Liver (tissue), 8 donors: ENCODE measurements at regions not wholly inside any gene's neighbourhood (a gene's known extent, or its start where the extent isn't known, plus 50 kb on each side); places are given as distances from the start of the nearest gene placed in this dataset.

Experiments
- DNase-seq: peaks from one replicate; pipeline ENCODE4 v3.0.0-alpha.2; 2017; ENCODE audit warnings: low spot score
- H3K27ac ChIP-seq, 2 donors: one replicate each; pipeline ENCODE4 v1.7.0; 2013; ENCODE audit warnings: inconsistent platforms in 2 of 2, low read length in 2 of 2, control low read depth in 1 of 2, low read depth in 1 of 2, mild to moderate bottlenecking in 1 of 2
- H3K27me3 ChIP-seq, 4 donors: one replicate each; pipeline versions ENCODE4 v1.6.1 to v1.7.0; 2013; ENCODE audit warnings: low read length in 3 of 4, inconsistent platforms in 1 of 4, mild to moderate bottlenecking in 1 of 4, moderate library complexity in 1 of 4; ENCODE audit not compliant: control insufficient read depth in 4 of 4, insufficient read depth in 4 of 4
- H3K36me3 ChIP-seq, 4 donors: one replicate each; pipeline versions ENCODE4 v1.6.1 to v1.7.0; 2013; ENCODE audit warnings: low read length in 3 of 4, mild to moderate bottlenecking in 3 of 4, low read depth in 1 of 4, moderate library complexity in 1 of 4; ENCODE audit not compliant: control insufficient read depth in 4 of 4, insufficient read depth in 3 of 4
- H3K4me1 ChIP-seq, 4 donors: one replicate each; pipeline versions ENCODE4 v1.6.1 to v1.7.0; 2013; ENCODE audit warnings: low read length in 3 of 4, mild to moderate bottlenecking in 3 of 4, moderate library complexity in 1 of 4; ENCODE audit not compliant: control insufficient read depth in 4 of 4, insufficient read depth in 4 of 4
- H3K4me3 ChIP-seq, 3 donors: one replicate each; pipeline versions ENCODE4 v1.6.1 to v1.7.0; 2013; ENCODE audit warnings: low read length in 3 of 3, control low read depth in 1 of 3, low read depth in 1 of 3, mild to moderate bottlenecking in 1 of 3
- H3K9ac ChIP-seq, 2 donors: one replicate each; pipeline ENCODE4 v1.7.0; 2013; ENCODE audit warnings: low read length in 2 of 2, mild to moderate bottlenecking in 2 of 2, moderate library complexity in 2 of 2, control low read depth in 1 of 2, low read depth in 1 of 2
- H3K9me3 ChIP-seq, 4 donors: one replicate each; pipeline versions ENCODE4 v1.6.1 to v1.7.0; 2013; ENCODE audit warnings: low read length in 3 of 4; ENCODE audit not compliant: control insufficient read depth in 4 of 4
- EGR1 ChIP-seq, 2 donors: IDR thresholded peaks; 2 replicates each; pipeline ENCODE4 v1.6.1; 2016 to 2018; ENCODE audit warnings: antibody characterized with exemption in 2 of 2, low read depth in 2 of 2
- FOXA1 ChIP-seq: IDR thresholded peaks from 2 replicates; pipeline ENCODE4 v1.6.1; 2016; ENCODE audit warnings: antibody characterized with exemption
- HNF4A ChIP-seq, 2 donors: conservative IDR thresholded peaks; 2 replicates each; pipeline ENCODE4 v1.6.1; 2016; ENCODE audit warnings: antibody characterized with exemption in 2 of 2, mild to moderate bottlenecking in 2 of 2
- HNF4G ChIP-seq: IDR thresholded peaks from 2 replicates; pipeline ENCODE4 v1.6.1; 2016; ENCODE audit warnings: antibody characterized with exemption
- NR2F2 ChIP-seq: IDR thresholded peaks from 2 replicates; pipeline ENCODE4 v1.6.1; 2016; ENCODE audit warnings: antibody characterized with exemption
- RAD21 ChIP-seq, 2 donors: IDR thresholded peaks; 2 replicates each; pipeline ENCODE4 v1.6.1; 2016; ENCODE audit warnings: antibody characterized with exemption in 2 of 2, mild to moderate bottlenecking in 2 of 2
- RXRA ChIP-seq, 2 donors: IDR thresholded peaks; 2 replicates each; pipeline ENCODE4 v1.6.1; 2017 to 2018; ENCODE audit warnings: antibody characterized with exemption in 2 of 2, mild to moderate bottlenecking in 1 of 2
- YY1 ChIP-seq: IDR thresholded peaks from 2 replicates; pipeline ENCODE4 v1.6.1; 2016; ENCODE audit warnings: antibody characterized with exemption, mild to moderate bottlenecking
- WGBS: extraction: QIAGEN DNeasy Blood & Tissue Kit; methylation state at CpG from one replicate; pipeline ENCODE4 v1.1.7; 2013; 5-methylcytosine and 5-hydroxymethylcytosine counted together
- TF ChIP-seq, protein P1 (sequence below): IDR thresholded peaks from 2 replicates; pipeline ENCODE4 v1.6.1; 2016; ENCODE audit warnings: antibody characterized with exemption
- TF ChIP-seq, protein P2 (sequence below): IDR thresholded peaks from 2 replicates; pipeline ENCODE4 v1.6.1; 2016; ENCODE audit warnings: antibody characterized with exemption
- TF ChIP-seq, protein P3 (sequence below): fragments of 150-350 bp; IDR thresholded peaks from 2 replicates; pipeline ENCODE4 v1.5.1; 2017; ENCODE audit warnings: improper control_type of control experiment, low read depth, low read length; ENCODE audit not compliant: missing input control
- TF ChIP-seq, protein P4 (sequence below): IDR thresholded peaks from 2 replicates; pipeline ENCODE4 v1.6.1; 2016; ENCODE audit warnings: antibody characterized with exemption
- TF ChIP-seq, protein P5 (sequence below): IDR thresholded peaks from 2 replicates; pipeline ENCODE4 v1.6.1; 2016; ENCODE audit warnings: antibody characterized with exemption, mild to moderate bottlenecking
- donor health status: healthy.
- donor health status: healthy.
- donor health status: healthy.
- donor health status: healthy.
- donor health status: healthy.

DNA sequence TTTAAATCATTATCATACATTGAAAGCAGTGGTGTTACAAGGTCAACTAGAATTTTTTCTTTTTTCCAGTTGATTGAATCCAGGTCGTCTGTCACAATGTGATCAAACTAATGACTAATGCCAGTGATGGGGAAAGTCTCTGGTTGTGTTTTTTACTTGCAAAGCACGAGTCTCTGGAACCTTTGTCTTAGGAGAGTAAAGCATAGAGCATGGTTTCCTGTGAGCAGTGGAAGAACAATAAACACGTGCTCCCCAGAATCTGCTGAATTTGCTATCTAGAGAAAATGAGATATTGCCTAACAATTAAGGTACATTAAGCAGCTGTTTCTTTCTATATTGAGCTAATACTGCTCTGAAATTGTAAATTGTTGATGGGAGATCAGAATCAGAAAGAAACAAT lies 1332.4 kb upstream of the TMEFF2 start:
- Histone ChIP-seq H3K4me3 (no peak overlapping the region), H3K4me1 (no peaks in the 10 kb centered on the region), H3K27me3 (no peaks in the 10 kb centered on the region), H3K36me3 (no peaks in the 10 kb centered on the region), H3K27ac (no peak overlapping the region), H3K9ac (no peak overlapping the region), H3K9me3 (no peaks in the 10 kb centered on the region)
- TF ChIP-seq, protein P1, sequence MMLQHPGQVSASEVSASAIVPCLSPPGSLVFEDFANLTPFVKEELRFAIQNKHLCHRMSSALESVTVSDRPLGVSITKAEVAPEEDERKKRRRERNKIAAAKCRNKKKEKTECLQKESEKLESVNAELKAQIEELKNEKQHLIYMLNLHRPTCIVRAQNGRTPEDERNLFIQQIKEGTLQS, result no peak
- TF ChIP-seq HNF4G, result no peak
- no peak for TF ChIP-seq EGR1 (IDR thresholded peaks at IDR 0.05; ENCODE audit: low read depth in 2 of 2)
- TF ChIP-seq, protein P2, sequence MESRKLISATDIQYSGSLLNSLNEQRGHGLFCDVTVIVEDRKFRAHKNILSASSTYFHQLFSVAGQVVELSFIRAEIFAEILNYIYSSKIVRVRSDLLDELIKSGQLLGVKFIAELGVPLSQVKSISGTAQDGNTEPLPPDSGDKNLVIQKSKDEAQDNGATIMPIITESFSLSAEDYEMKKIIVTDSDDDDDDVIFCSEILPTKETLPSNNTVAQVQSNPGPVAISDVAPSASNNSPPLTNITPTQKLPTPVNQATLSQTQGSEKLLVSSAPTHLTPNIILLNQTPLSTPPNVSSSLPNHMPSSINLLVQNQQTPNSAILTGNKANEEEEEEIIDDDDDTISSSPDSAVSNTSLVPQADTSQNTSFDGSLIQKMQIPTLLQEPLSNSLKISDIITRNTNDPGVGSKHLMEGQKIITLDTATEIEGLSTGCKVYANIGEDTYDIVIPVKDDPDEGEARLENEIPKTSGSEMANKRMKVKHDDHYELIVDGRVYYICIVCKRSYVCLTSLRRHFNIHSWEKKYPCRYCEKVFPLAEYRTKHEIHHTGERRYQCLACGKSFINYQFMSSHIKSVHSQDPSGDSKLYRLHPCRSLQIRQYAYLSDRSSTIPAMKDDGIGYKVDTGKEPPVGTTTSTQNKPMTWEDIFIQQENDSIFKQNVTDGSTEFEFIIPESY, result no peak
- TF ChIP-seq YY1, result no peak
- no peak for TF ChIP-seq FOXA1
- TF ChIP-seq RAD21 (IDR thresholded peaks at IDR 0.05), result no peak
- TF ChIP-seq RXRA (IDR thresholded peaks at IDR 0.05), result no peak
- TF ChIP-seq, protein P3, sequence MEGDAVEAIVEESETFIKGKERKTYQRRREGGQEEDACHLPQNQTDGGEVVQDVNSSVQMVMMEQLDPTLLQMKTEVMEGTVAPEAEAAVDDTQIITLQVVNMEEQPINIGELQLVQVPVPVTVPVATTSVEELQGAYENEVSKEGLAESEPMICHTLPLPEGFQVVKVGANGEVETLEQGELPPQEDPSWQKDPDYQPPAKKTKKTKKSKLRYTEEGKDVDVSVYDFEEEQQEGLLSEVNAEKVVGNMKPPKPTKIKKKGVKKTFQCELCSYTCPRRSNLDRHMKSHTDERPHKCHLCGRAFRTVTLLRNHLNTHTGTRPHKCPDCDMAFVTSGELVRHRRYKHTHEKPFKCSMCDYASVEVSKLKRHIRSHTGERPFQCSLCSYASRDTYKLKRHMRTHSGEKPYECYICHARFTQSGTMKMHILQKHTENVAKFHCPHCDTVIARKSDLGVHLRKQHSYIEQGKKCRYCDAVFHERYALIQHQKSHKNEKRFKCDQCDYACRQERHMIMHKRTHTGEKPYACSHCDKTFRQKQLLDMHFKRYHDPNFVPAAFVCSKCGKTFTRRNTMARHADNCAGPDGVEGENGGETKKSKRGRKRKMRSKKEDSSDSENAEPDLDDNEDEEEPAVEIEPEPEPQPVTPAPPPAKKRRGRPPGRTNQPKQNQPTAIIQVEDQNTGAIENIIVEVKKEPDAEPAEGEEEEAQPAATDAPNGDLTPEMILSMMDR, result no peak
- no peak for TF ChIP-seq HNF4A (conservative IDR thresholded peaks at IDR 0.05)
- DNase-seq, result no peak
- 65% methylated on average over 3 of the region's 3 CpGs for WGBS

DNA sequence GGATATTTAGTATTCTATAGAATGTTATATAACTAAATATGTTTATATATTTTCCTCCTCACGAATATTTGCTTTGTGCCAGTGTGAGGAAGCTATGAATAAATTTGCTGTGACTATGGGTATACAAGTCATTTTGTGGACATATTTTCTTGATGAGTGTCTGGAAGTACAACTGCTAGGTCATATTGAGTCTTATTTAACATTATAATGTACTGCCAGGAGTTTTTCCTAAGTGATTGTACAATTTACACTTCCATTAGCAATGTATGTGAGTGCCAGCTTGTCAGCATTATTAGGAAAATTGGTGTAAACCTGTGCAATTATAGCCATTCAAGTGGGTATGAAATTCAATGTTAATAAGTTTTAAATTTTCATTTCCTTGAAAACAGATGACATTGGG lies 1328.9 kb upstream of the TMEFF2 start:
- DNase-seq, result no peak
- Histone ChIP-seq H3K36me3 (no peaks in the 10 kb centered on the region), H3K4me3 (no peak overlapping the region), H3K9ac (no peak overlapping the region), H3K27me3 (no peaks in the 10 kb centered on the region), H3K9me3 (no peaks in the 10 kb centered on the region), H3K4me1 (peaks cover 0 to 7% (median 2%) of the 10 kb centered on the region in 4 donors), H3K27ac (no peak overlapping the region)
- TF ChIP-seq NR2F2, result no peak
- TF ChIP-seq, protein P4, sequence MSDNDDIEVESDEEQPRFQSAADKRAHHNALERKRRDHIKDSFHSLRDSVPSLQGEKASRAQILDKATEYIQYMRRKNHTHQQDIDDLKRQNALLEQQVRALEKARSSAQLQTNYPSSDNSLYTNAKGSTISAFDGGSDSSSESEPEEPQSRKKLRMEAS, result no peak
- TF ChIP-seq, protein P5, sequence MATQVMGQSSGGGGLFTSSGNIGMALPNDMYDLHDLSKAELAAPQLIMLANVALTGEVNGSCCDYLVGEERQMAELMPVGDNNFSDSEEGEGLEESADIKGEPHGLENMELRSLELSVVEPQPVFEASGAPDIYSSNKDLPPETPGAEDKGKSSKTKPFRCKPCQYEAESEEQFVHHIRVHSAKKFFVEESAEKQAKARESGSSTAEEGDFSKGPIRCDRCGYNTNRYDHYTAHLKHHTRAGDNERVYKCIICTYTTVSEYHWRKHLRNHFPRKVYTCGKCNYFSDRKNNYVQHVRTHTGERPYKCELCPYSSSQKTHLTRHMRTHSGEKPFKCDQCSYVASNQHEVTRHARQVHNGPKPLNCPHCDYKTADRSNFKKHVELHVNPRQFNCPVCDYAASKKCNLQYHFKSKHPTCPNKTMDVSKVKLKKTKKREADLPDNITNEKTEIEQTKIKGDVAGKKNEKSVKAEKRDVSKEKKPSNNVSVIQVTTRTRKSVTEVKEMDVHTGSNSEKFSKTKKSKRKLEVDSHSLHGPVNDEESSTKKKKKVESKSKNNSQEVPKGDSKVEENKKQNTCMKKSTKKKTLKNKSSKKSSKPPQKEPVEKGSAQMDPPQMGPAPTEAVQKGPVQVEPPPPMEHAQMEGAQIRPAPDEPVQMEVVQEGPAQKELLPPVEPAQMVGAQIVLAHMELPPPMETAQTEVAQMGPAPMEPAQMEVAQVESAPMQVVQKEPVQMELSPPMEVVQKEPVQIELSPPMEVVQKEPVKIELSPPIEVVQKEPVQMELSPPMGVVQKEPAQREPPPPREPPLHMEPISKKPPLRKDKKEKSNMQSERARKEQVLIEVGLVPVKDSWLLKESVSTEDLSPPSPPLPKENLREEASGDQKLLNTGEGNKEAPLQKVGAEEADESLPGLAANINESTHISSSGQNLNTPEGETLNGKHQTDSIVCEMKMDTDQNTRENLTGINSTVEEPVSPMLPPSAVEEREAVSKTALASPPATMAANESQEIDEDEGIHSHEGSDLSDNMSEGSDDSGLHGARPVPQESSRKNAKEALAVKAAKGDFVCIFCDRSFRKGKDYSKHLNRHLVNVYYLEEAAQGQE, result no peak
- TF ChIP-seq, protein P2, result no peak
- 93% methylated on average over 1 of the region's 1 CpG for WGBS
